SK-N-SH (cell line): ENCODE measurements at regions not wholly inside any gene's neighbourhood (a gene's known extent, or its start where the extent isn't known, plus 50 kb on each side); places are given as distances from the start of the nearest gene placed in this dataset.

Experiments used
- CTCF ChIA-PET: fragments of 300-600, 350-600 bp; formaldehyde crosslinking; extraction: SDS; loops from one replicate; lab custom pipeline; 2021; lab: Yijun Ruan, JAX
- POLR2A ChIA-PET: fragments of 350-600 bp; sonication (Branson Sonifier 250); formaldehyde crosslinking; extraction: SDS; loops from one replicate; lab custom pipeline; 2020; ENCODE audit warnings: antibody characterized with exemption, inconsistent platforms; lab: Yijun Ruan, JAX
- DNase-seq: peaks from one replicate; pipeline ENCODE4 v3.0.0; 2012
- H2AFZ ChIP-seq: fragments of 200-600 bp; sonication (generic); 2 replicates; pipeline ENCODE4 v1.8.1; 2016; ENCODE audit warnings: antibody characterized with exemption, mild to moderate bottlenecking, low read depth
- H3F3A ChIP-seq: fragments of 200-600 bp; sonication (generic); replicated peaks from 2 replicates; pipeline ENCODE3; 2016; ENCODE audit warnings: antibody characterized with exemption, mild to moderate bottlenecking; ENCODE audit not compliant: insufficient read depth
- H3K27ac ChIP-seq, 2 experiments: fragments of 200-500 bp in 1 of 2; fragments of 200-600 bp in 1 of 2; sonication (Bioruptor generic) in 1 of 2; sonication (generic), shearing (Covaris generic) in 1 of 2; 2 replicates each; pipeline versions ENCODE4 v1.5.1 to v1.6.1; 2014 to 2016; ENCODE audit warnings: low read depth in 2 of 2, inconsistent platforms in 1 of 2, low read length in 1 of 2, mild to moderate bottlenecking in 1 of 2, mixed read lengths in 1 of 2
- H3K27me3 ChIP-seq: fragments of 200-600 bp; sonication (generic), shearing (Covaris generic); 2 replicates; pipeline ENCODE4 v1.6.1; 2016; ENCODE audit warnings: mixed run types; ENCODE audit not compliant: insufficient read depth
- H3K36me3 ChIP-seq, 2 experiments: fragments of 200-500 bp in 1 of 2; fragments of 200-600 bp in 1 of 2; sonication (Bioruptor generic) in 1 of 2; sonication (generic) in 1 of 2; replicated peaks in 1 of 2; 2 replicates each; pipeline versions ENCODE3 to v1.5.1; 2014 to 2016; ENCODE audit warnings: low read length in 1 of 2, mild to moderate bottlenecking in 1 of 2; ENCODE audit not compliant: insufficient read depth in 2 of 2, control insufficient read depth in 1 of 2
- H3K4me1 ChIP-seq, 2 experiments: fragments of 200-500 bp in 1 of 2; fragments of 200-600 bp in 1 of 2; sonication (Bioruptor generic) in 1 of 2; sonication (generic), shearing (Covaris generic) in 1 of 2; 2 replicates each; pipeline versions ENCODE4 v1.5.1 to v1.6.1; 2014 to 2016; ENCODE audit warnings: low read depth in 1 of 2, low read length in 1 of 2, mixed run types in 1 of 2; ENCODE audit not compliant: insufficient read depth in 2 of 2, control insufficient read depth in 1 of 2
- H3K4me2 ChIP-seq: fragments of 200-600 bp; sonication (generic), shearing (Covaris generic); 2 replicates; pipeline ENCODE4 v1.6.1; 2017; ENCODE audit warnings: mixed run types
- H3K4me3 ChIP-seq, 2 experiments: fragments of 200-500 bp in 1 of 2; fragments of 200-600 bp in 1 of 2; sonication (Bioruptor generic) in 1 of 2; sonication (generic), shearing (Covaris generic) in 1 of 2; 2 replicates each; pipeline versions ENCODE4 v1.5.1 to v1.8.1; 2014 to 2016; ENCODE audit warnings: low read depth in 2 of 2, inconsistent platforms in 1 of 2, low read length in 1 of 2, mild to moderate bottlenecking in 1 of 2, mixed read lengths in 1 of 2, moderate library complexity in 1 of 2
- H3K79me2 ChIP-seq: fragments of 200-600 bp; sonication (generic); 2 replicates; pipeline ENCODE4 v1.8.1; 2017; ENCODE audit warnings: mild to moderate bottlenecking; ENCODE audit not compliant: insufficient read depth
- H3K9ac ChIP-seq: fragments of 200-600 bp; sonication (generic); 2 replicates; pipeline ENCODE4 v1.6.1; 2017; ENCODE audit warnings: mixed run types
- H3K9me2 ChIP-seq: fragments of 200-600 bp; sonication (generic); 2 replicates; pipeline ENCODE4 v1.6.1; 2017; ENCODE audit warnings: mixed run types
- H3K9me3 ChIP-seq: fragments of 200-600 bp; sonication (generic); 2 replicates; pipeline ENCODE4 v1.6.1; 2017; ENCODE audit warnings: mixed run types, mild to moderate bottlenecking, moderate library complexity
- H4K20me1 ChIP-seq: fragments of 200-600 bp; sonication (generic); 2 replicates; pipeline ENCODE4 v1.6.1; 2017; ENCODE audit warnings: mild to moderate bottlenecking, mixed run types; ENCODE audit not compliant: insufficient read depth
- CHD2 ChIP-seq: fragments of 150-350 bp; IDR thresholded peaks from 2 replicates; pipeline ENCODE4 v1.6.1; 2018; ENCODE audit warnings: low read length; ENCODE audit not compliant: partially characterized antibody
- FOXJ3 ChIP-seq: sonication (generic); formaldehyde crosslinking; IDR thresholded peaks from 2 replicates; pipeline ENCODE4 v1.5.1; 2020; ENCODE audit warnings: mild to moderate bottlenecking, missing genetic modification reagents
- FOXM1 ChIP-seq: IDR thresholded peaks from 2 replicates; pipeline ENCODE4 v1.4.0; 2012; ENCODE audit warnings: low read depth, mild to moderate bottlenecking
- GABPA ChIP-seq: IDR thresholded peaks from 2 replicates; pipeline ENCODE4 v1.4.0; 2012; ENCODE audit warnings: low read depth, mild to moderate bottlenecking
- IRF3 ChIP-seq: fragments of 150-350 bp; IDR thresholded peaks from 2 replicates; pipeline ENCODE4 v1.6.1; 2016; ENCODE audit warnings: mild to moderate bottlenecking, low read depth, low read length
- JUND ChIP-seq: IDR thresholded peaks from 2 replicates; pipeline ENCODE4 v1.4.0; 2012
- MXI1 ChIP-seq: IDR thresholded peaks from 2 replicates; pipeline ENCODE4 v1.6.1; 2012; ENCODE audit warnings: mild to moderate bottlenecking, low read depth, low read length, improper control_type of control experiment
- NFIC ChIP-seq: IDR thresholded peaks from 2 replicates; pipeline ENCODE4 v1.4.0; 2012; ENCODE audit warnings: borderline replicate concordance
- NRF1 ChIP-seq: IDR thresholded peaks from 2 replicates; pipeline ENCODE4 v1.6.1; 2012; ENCODE audit warnings: low read depth, mild to moderate bottlenecking, low read length
- PBX3 ChIP-seq: IDR thresholded peaks from 2 replicates; pipeline ENCODE4; 2012
- RCOR1 ChIP-seq: fragments of 150-350 bp; IDR thresholded peaks from 2 replicates; pipeline ENCODE4 v1.6.1; 2017; ENCODE audit warnings: antibody characterized with exemption, low read length
- REST ChIP-seq: IDR thresholded peaks from 2 replicates; pipeline ENCODE4 v1.6.1; 2012; ENCODE audit warnings: mild to moderate bottlenecking, low read depth, low read length, moderate library complexity
- TAF1 ChIP-seq: IDR thresholded peaks from 2 replicates; pipeline ENCODE4 v1.6.1; 2012; ENCODE audit warnings: low read depth, mild to moderate bottlenecking, low read length, moderate library complexity, borderline replicate concordance
- USF1 ChIP-seq: IDR thresholded peaks from 2 replicates; pipeline ENCODE4 v1.4.0; 2012; ENCODE audit warnings: low read depth, borderline replicate concordance
- USF2 ChIP-seq: fragments of 150-350 bp; IDR thresholded peaks from 2 replicates; pipeline ENCODE4 v1.6.1; 2017; ENCODE audit warnings: antibody characterized with exemption, low read length, low read depth, borderline replicate concordance
- YY1 ChIP-seq: IDR thresholded peaks from 2 replicates; pipeline ENCODE4 v1.4.0; 2012; ENCODE audit warnings: low read depth, mild to moderate bottlenecking
- ZBTB33 ChIP-seq: IDR thresholded peaks from 2 replicates; pipeline ENCODE4 v1.4.0; 2012; ENCODE audit warnings: low read depth, borderline replicate concordance
- WGBS: methylation state at CpG from one replicate; pipeline ENCODE4 v1.1.6; 2017; ENCODE audit warnings: low lambda C conversion rate; 5-methylcytosine and 5-hydroxymethylcytosine counted together

- H3K36me3 ChIP-seq: no peaks in the 10 kb centered on the region
- no peaks in the 10 kb centered on the region for H3F3A ChIP-seq
- H3K4me2 ChIP-seq: no peak overlapping the region
- no peak for DNase-seq
- no peaks in the 10 kb centered on the region for H3K4me1 ChIP-seq
- no peaks in the 10 kb centered on the region for H4K20me1 ChIP-seq
- H3K27ac ChIP-seq: no peak overlapping the region
- TF ChIP-seq IRF3 (no peak), RCOR1 (no peak), CHD2 (no peak), PBX3 (no peak), FOXM1 (no peak), YY1 (no peak), REST (no peak)
- H3K9me3 ChIP-seq: no peaks in the 10 kb centered on the region
- no peaks in the 10 kb centered on the region for H3K9me2 ChIP-seq
- no peak overlapping the region for H2AFZ ChIP-seq
- H3K79me2 ChIP-seq: no peaks in the 10 kb centered on the region
- ChIA-PET CTCF (no interaction called here), POLR2A (no interaction called here)
- 73% methylated on average over 1 of the region's 1 CpG for WGBS
- H3K9ac ChIP-seq: no peak overlapping the region
- H3K4me3 ChIP-seq: no peak overlapping the region
- no peaks in the 10 kb centered on the region for H3K27me3 ChIP-seq
Observed at GRCh38 chr9:28758971-28759370, 1185.7 kb upstream of the C9orf72 start.

GRCh38 chr9:28762167-28762566, 1188.9 kb upstream of the C9orf72 start:
- H3K79me2 ChIP-seq: 0 out of 2 replicates have a peak, but pooled peaks cover 3% of the 10 kb centered on the region
- H3K9me2 ChIP-seq: no peaks in the 10 kb centered on the region
- no peak overlapping the region for H3K4me3 ChIP-seq
- no peak overlapping the region for H3K9ac ChIP-seq
- WGBS: 94% methylated on average over 1 of the region's 1 CpG
- no peaks in the 10 kb centered on the region for H3F3A ChIP-seq
- no peaks in the 10 kb centered on the region for H3K4me1 ChIP-seq
- no peak for DNase-seq
- ChIA-PET CTCF (interaction anchor here (1.0 kb wide), 1 partner anchor 440 kb away, joined by 3 read pairs; no protein-coding TSS in a partner anchor), POLR2A (no interaction called here)
- no peaks in the 10 kb centered on the region for H3K27me3 ChIP-seq
- H3K27ac ChIP-seq: no peak overlapping the region
- no peaks in the 10 kb centered on the region for H3K36me3 ChIP-seq
- no peaks in the 10 kb centered on the region for H4K20me1 ChIP-seq
- no peaks in the 10 kb centered on the region for H3K9me3 ChIP-seq
- no peak overlapping the region for H3K4me2 ChIP-seq
- no peak overlapping the region for H2AFZ ChIP-seq
- TF ChIP-seq USF1: no peak
- no peak for TF ChIP-seq NRF1
- TF ChIP-seq USF2: no peak
- TF ChIP-seq MXI1: no peak
- TF ChIP-seq NFIC: no peak
- TF ChIP-seq ZBTB33: no peak
- TF ChIP-seq PBX3: no peak
- TF ChIP-seq GABPA: no peak
- no peak for TF ChIP-seq TAF1
- no peak for TF ChIP-seq FOXJ3 (CRISPR knock-in tag)
- TF ChIP-seq JUND: no peak
- TF ChIP-seq YY1: no peak
